ENCODE measurements at regions not wholly inside any gene's neighbourhood (a gene's known extent, or its start where the extent isn't known, plus 50 kb on each side); places are given as distances from the start of the nearest gene placed in this dataset.

GRCh38 chr16:6674071-6674470, 658.6 kb upstream of the RBFOX1 start:
- Mint-ChIP-seq H3K27me3 (no peaks in the 10 kb centered on the region), H3K9me3 (no peaks in the 10 kb centered on the region), H3K4me3 (no peak overlapping the region), H3K4me1 (no peaks in the 10 kb centered on the region), H3K36me3 (no peaks in the 10 kb centered on the region), H3K27ac (no peak overlapping the region)
- no peak for ATAC-seq

GRCh38 chr16:6672507-6672906, 660.1 kb upstream of the RBFOX1 start:
- ATAC-seq, result no peak
- H3K4me1 Mint-ChIP-seq, result no peaks in the 10 kb centered on the region
- H3K27me3 Mint-ChIP-seq, result no peaks in the 10 kb centered on the region
- H3K27ac Mint-ChIP-seq, result no peak overlapping the region
- no peak overlapping the region for H3K4me3 Mint-ChIP-seq
- no peaks in the 10 kb centered on the region for H3K36me3 Mint-ChIP-seq
- no peaks in the 10 kb centered on the region for H3K9me3 Mint-ChIP-seq

- H3K4me3 Mint-ChIP-seq, result no peak overlapping the region
- H3K9me3 Mint-ChIP-seq, result peaks cover 3% of the 10 kb centered on the region
- H3K4me1 Mint-ChIP-seq, result no peaks in the 10 kb centered on the region
- no peak overlapping the region for H3K27ac Mint-ChIP-seq
- no peaks in the 10 kb centered on the region for H3K27me3 Mint-ChIP-seq
- no peaks in the 10 kb centered on the region for H3K36me3 Mint-ChIP-seq
- ATAC-seq, result no peak
These were observed 665.3 kb upstream of the RBFOX1 start for GRCh38 chr16:6667393-6667792.

GRCh38 chr16:6665126-6665525, 667.5 kb upstream of the RBFOX1 start:
- no peaks in the 10 kb centered on the region for H3K4me1 Mint-ChIP-seq
- H3K36me3 Mint-ChIP-seq, result no peaks in the 10 kb centered on the region
- ATAC-seq, result no peak
- H3K27ac Mint-ChIP-seq, result no peak overlapping the region
- H3K9me3 Mint-ChIP-seq, result peaks cover 3% of the 10 kb centered on the region
- no peak overlapping the region for H3K4me3 Mint-ChIP-seq
- H3K27me3 Mint-ChIP-seq, result no peaks in the 10 kb centered on the region

GRCh38 chr16:6663668-6664067, 669.0 kb upstream of the RBFOX1 start:
- no peak overlapping the region for H3K4me3 Mint-ChIP-seq
- no peaks in the 10 kb centered on the region for H3K4me1 Mint-ChIP-seq
- H3K9me3 Mint-ChIP-seq, result peaks cover 3% of the 10 kb centered on the region
- no peak for ATAC-seq
- no peaks in the 10 kb centered on the region for H3K27me3 Mint-ChIP-seq
- no peak overlapping the region for H3K27ac Mint-ChIP-seq
- H3K36me3 Mint-ChIP-seq, result no peaks in the 10 kb centered on the region

- Mint-ChIP-seq H3K4me1 (no peaks in the 10 kb centered on the region), H3K9me3 (peaks cover 13% of the 10 kb centered on the region), H3K27me3 (no peaks in the 10 kb centered on the region), H3K4me3 (no peak overlapping the region), H3K27ac (no peak overlapping the region), H3K36me3 (no peaks in the 10 kb centered on the region)
- ATAC-seq, result no peak
These were observed 675.9 kb upstream of the RBFOX1 start for GRCh38 chr16:6656760-6657159.

- ATAC-seq, result no peak
- no peaks in the 10 kb centered on the region for H3K27me3 Mint-ChIP-seq
- H3K27ac Mint-ChIP-seq, result no peak overlapping the region
- H3K9me3 Mint-ChIP-seq, result no peaks in the 10 kb centered on the region
- no peak overlapping the region for H3K4me3 Mint-ChIP-seq
- no peaks in the 10 kb centered on the region for H3K36me3 Mint-ChIP-seq
- H3K4me1 Mint-ChIP-seq, result no peaks in the 10 kb centered on the region
These were observed 685.8 kb upstream of the RBFOX1 start for GRCh38 chr16:6646891-6647290.

GRCh38 chr16:6645768-6646568, 686.7 kb upstream of the RBFOX1 start:
- no peaks in the 10 kb centered on the region for H3K4me1 Mint-ChIP-seq
- H3K27me3 Mint-ChIP-seq, result no peaks in the 10 kb centered on the region
- ATAC-seq, result no peak
- no peaks in the 10 kb centered on the region for H3K36me3 Mint-ChIP-seq
- H3K4me3 Mint-ChIP-seq, result no peak overlapping the region
- no peak overlapping the region for H3K27ac Mint-ChIP-seq
- H3K9me3 Mint-ChIP-seq, result no peaks in the 10 kb centered on the region

- ATAC-seq, result no peak
- Mint-ChIP-seq H3K9me3 (no peaks in the 10 kb centered on the region), H3K36me3 (no peaks in the 10 kb centered on the region), H3K4me3 (no peak overlapping the region), H3K27ac (no peak overlapping the region), H3K27me3 (no peaks in the 10 kb centered on the region), H3K4me1 (no peaks in the 10 kb centered on the region)
These were observed 687.7 kb upstream of the RBFOX1 start for GRCh38 chr16:6644916-6645315.

GRCh38 chr16:6643080-6643686, 689.5 kb upstream of the RBFOX1 start:
- no peak overlapping the region for H3K27ac Mint-ChIP-seq
- no peaks in the 10 kb centered on the region for H3K27me3 Mint-ChIP-seq
- H3K4me1 Mint-ChIP-seq, result no peaks in the 10 kb centered on the region
- no peak for ATAC-seq
- no peaks in the 10 kb centered on the region for H3K9me3 Mint-ChIP-seq
- no peak overlapping the region for H3K4me3 Mint-ChIP-seq
- H3K36me3 Mint-ChIP-seq, result no peaks in the 10 kb centered on the region

GRCh38 chr16:6642271-6642670, 690.4 kb upstream of the RBFOX1 start:
- no peaks in the 10 kb centered on the region for H3K27me3 Mint-ChIP-seq
- no peak overlapping the region for H3K4me3 Mint-ChIP-seq

GRCh38 chr16:6641091-6641490, 691.6 kb upstream of the RBFOX1 start:
- H3K4me1 Mint-ChIP-seq, result no peaks in the 10 kb centered on the region
- H3K9me3 Mint-ChIP-seq, result no peaks in the 10 kb centered on the region
- H3K36me3 Mint-ChIP-seq, result no peaks in the 10 kb centered on the region
- H3K27me3 Mint-ChIP-seq, result no peaks in the 10 kb centered on the region
- ATAC-seq, result no peak
- no peak overlapping the region for H3K4me3 Mint-ChIP-seq
- no peak overlapping the region for H3K27ac Mint-ChIP-seq

More at GRCh38 chr16:6642271-6642670, 690.4 kb upstream of the RBFOX1 start:
- Mint-ChIP-seq H3K27ac (no peak overlapping the region), H3K36me3 (no peaks in the 10 kb centered on the region), H3K9me3 (no peaks in the 10 kb centered on the region), H3K4me1 (no peaks in the 10 kb centered on the region)
- ATAC-seq, result no peak

- Mint-ChIP-seq H3K4me3 (no peak overlapping the region), H3K27ac (no peak overlapping the region), H3K36me3 (no peaks in the 10 kb centered on the region), H3K9me3 (no peaks in the 10 kb centered on the region), H3K4me1 (no peaks in the 10 kb centered on the region), H3K27me3 (no peaks in the 10 kb centered on the region)
- ATAC-seq, result no peak
These were observed 696.2 kb upstream of the RBFOX1 start for GRCh38 chr16:6636457-6636856.

GRCh38 chr16:6634151-6634550, 698.5 kb upstream of the RBFOX1 start:
- Mint-ChIP-seq H3K27ac (no peak overlapping the region), H3K4me1 (no peaks in the 10 kb centered on the region), H3K4me3 (no peak overlapping the region), H3K9me3 (no peaks in the 10 kb centered on the region), H3K27me3 (no peaks in the 10 kb centered on the region), H3K36me3 (no peaks in the 10 kb centered on the region)
- no peak for ATAC-seq

GRCh38 chr16:6633456-6633855, 699.2 kb upstream of the RBFOX1 start:
- Mint-ChIP-seq H3K27me3 (no peaks in the 10 kb centered on the region), H3K9me3 (no peaks in the 10 kb centered on the region), H3K36me3 (no peaks in the 10 kb centered on the region), H3K27ac (no peak overlapping the region), H3K4me3 (no peak overlapping the region), H3K4me1 (no peaks in the 10 kb centered on the region)
- no peak for ATAC-seq

- Mint-ChIP-seq H3K36me3 (no peaks in the 10 kb centered on the region), H3K4me3 (no peak overlapping the region)
These were observed 703.5 kb upstream of the RBFOX1 start for GRCh38 chr16:6629110-6629509.

More at GRCh38 chr16:6629110-6629509, 703.5 kb upstream of the RBFOX1 start:
- H3K27ac Mint-ChIP-seq, result no peak overlapping the region
- ATAC-seq, result no peak
- H3K4me1 Mint-ChIP-seq, result no peaks in the 10 kb centered on the region
- H3K27me3 Mint-ChIP-seq, result no peaks in the 10 kb centered on the region
- no peaks in the 10 kb centered on the region for H3K9me3 Mint-ChIP-seq
